ENCODE measurements at regions not wholly inside any gene's neighbourhood (a gene's known extent, or its start where the extent isn't known, plus 50 kb on each side); places are given as distances from the start of the nearest gene placed in this dataset.
A peak's percentile ranks its signal among the peaks of the same experiment; 100 is the strongest.

DNA sequence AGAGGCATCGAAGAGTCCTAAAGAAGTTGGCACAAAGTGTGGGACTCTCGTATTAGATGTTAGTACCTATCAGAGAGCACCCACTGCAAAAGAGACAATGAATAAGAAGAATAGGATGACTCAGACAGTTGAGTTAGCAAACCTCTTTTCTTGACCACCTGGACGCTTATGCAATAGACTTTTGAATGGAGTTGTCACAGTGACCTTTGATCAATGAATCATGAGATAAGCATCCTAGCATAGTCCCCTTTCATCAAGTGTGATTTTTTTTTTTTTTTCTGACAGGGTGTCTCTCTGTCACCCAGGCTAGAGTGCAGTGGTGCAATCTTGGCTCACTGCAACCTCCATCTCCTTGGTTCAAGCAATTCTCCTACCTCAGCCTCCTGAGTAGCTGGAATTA, 1417.9 kb upstream of the GOT2 start:
- no peak overlapping the region for H3K4me3 Mint-ChIP-seq (ENCODE audit: unreplicated experiment)
- H3K4me1 Mint-ChIP-seq (ENCODE audit: unreplicated experiment): no peaks in the 10 kb centered on the region
- no peaks in the 10 kb centered on the region for H3K27me3 Mint-ChIP-seq (ENCODE audit: unreplicated experiment)
- peaks cover 19% of the 10 kb centered on the region for H3K9me3 Mint-ChIP-seq (ENCODE audit: unreplicated experiment)
- no peak overlapping the region for H3K27ac Mint-ChIP-seq (ENCODE audit: unreplicated experiment)
- DNase-seq (ENCODE audit: extremely low spot score, unreplicated experiment): no peak
- TF ChIP-seq, protein P1, sequence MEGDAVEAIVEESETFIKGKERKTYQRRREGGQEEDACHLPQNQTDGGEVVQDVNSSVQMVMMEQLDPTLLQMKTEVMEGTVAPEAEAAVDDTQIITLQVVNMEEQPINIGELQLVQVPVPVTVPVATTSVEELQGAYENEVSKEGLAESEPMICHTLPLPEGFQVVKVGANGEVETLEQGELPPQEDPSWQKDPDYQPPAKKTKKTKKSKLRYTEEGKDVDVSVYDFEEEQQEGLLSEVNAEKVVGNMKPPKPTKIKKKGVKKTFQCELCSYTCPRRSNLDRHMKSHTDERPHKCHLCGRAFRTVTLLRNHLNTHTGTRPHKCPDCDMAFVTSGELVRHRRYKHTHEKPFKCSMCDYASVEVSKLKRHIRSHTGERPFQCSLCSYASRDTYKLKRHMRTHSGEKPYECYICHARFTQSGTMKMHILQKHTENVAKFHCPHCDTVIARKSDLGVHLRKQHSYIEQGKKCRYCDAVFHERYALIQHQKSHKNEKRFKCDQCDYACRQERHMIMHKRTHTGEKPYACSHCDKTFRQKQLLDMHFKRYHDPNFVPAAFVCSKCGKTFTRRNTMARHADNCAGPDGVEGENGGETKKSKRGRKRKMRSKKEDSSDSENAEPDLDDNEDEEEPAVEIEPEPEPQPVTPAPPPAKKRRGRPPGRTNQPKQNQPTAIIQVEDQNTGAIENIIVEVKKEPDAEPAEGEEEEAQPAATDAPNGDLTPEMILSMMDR (IDR thresholded peaks at IDR 0.05): no peak
- H3K36me3 Mint-ChIP-seq (ENCODE audit: unreplicated experiment): no peaks in the 10 kb centered on the region

DNA sequence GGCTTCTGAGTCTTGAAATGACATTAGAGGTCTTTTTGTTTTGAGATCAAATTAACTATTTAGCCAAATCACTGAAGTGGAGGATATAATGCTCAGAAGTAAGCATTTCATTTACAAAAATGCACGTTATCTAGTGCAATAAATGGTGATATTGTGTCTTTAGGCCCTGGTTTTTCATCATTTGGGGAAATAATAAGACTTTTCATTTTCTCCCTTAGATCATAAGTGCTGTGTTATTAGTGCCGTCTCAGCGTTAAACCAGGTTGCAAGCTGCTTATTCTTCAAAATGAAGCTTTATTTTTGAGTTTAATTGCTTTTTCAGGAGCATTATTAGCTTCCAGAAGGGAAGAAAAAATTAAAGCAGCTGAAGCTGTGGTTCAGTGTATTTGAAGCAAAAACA, 1416.8 kb upstream of the GOT2 start:
- no peaks in the 10 kb centered on the region for H3K27me3 Mint-ChIP-seq (ENCODE audit: unreplicated experiment)
- H3K4me1 Mint-ChIP-seq (ENCODE audit: unreplicated experiment): no peaks in the 10 kb centered on the region
- H3K36me3 Mint-ChIP-seq (ENCODE audit: unreplicated experiment): no peaks in the 10 kb centered on the region
- no peak overlapping the region for H3K27ac Mint-ChIP-seq (ENCODE audit: unreplicated experiment)
- no peak for DNase-seq (ENCODE audit: extremely low spot score, unreplicated experiment)
- TF ChIP-seq, protein P1 (IDR thresholded peaks at IDR 0.05): no peak
- H3K4me3 Mint-ChIP-seq (ENCODE audit: unreplicated experiment): no peak overlapping the region
- peaks cover 19% of the 10 kb centered on the region for H3K9me3 Mint-ChIP-seq (ENCODE audit: unreplicated experiment)

DNA sequence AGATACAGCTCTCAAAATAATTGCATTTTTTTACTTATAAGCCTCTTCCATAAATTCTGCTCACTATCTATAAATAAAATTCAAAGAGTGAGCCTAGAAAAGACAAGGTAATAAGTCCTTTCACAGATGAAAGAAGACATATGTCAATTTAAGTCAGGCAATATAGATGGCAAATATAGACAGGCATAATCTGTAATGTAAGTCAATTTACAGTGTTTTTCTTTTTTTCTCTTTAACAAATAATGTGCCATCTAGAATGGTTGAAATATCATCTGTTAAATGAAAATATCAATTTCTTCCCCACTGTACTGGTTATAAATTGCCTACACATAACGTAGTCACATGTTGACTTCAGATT, 1409.2 kb upstream of the GOT2 start:
- H3K9me3 Mint-ChIP-seq (ENCODE audit: unreplicated experiment): peaks cover 17% of the 10 kb centered on the region
- H3K4me3 Mint-ChIP-seq (ENCODE audit: unreplicated experiment): no peak overlapping the region
- H3K27ac Mint-ChIP-seq (ENCODE audit: unreplicated experiment): peak overlapping the region; percentile 28
- DNase-seq (ENCODE audit: extremely low spot score, unreplicated experiment): no peak
- TF ChIP-seq, protein P1 (IDR thresholded peaks at IDR 0.05): no peak
- H3K4me1 Mint-ChIP-seq (ENCODE audit: unreplicated experiment): peaks cover 30% of the 10 kb centered on the region
- peaks cover 2% of the 10 kb centered on the region for H3K36me3 Mint-ChIP-seq (ENCODE audit: unreplicated experiment)
- no peaks in the 10 kb centered on the region for H3K27me3 Mint-ChIP-seq (ENCODE audit: unreplicated experiment)

DNA sequence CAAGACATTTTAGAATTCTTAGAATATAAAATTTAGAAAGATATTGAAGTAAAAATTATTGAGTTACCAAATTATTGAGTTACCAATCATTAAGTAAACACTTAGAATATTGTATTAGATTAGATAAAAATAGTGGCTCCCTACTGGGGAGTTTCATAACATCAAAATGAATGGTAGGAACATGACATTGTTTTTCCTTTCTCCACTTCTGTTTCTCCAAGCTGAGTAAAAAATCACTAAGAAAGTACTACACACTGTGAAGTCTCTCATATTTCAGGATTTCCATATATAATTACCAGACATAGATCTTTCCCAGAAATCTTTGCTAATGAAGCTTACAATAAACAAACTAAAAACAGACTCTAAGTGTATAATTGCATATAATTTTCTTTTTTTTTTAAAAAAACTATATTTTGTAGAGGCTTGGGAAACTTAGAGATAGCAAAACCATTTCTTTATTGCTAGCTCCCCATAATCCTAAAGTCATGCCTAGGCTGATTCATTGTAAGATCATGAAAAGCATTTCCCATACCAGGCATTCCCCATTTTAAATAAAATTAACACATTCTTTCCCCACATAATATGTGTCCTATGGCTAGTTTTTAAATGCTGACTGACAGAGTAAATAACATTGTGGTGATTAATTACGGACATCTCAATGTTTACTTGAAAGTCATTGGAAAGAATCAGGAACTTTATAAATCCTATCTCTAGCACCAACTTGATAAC, 1408.7 kb upstream of the GOT2 start:
- H3K36me3 Mint-ChIP-seq (ENCODE audit: unreplicated experiment): peaks cover 5% of the 10 kb centered on the region
- DNase-seq (ENCODE audit: extremely low spot score, unreplicated experiment): no peak
- H3K27me3 Mint-ChIP-seq (ENCODE audit: unreplicated experiment): no peaks in the 10 kb centered on the region
- H3K4me3 Mint-ChIP-seq (ENCODE audit: unreplicated experiment): no peak overlapping the region
- peak overlapping the region; percentile 28 for H3K27ac Mint-ChIP-seq (ENCODE audit: unreplicated experiment)
- H3K4me1 Mint-ChIP-seq (ENCODE audit: unreplicated experiment): peaks cover 30% of the 10 kb centered on the region
- H3K9me3 Mint-ChIP-seq (ENCODE audit: unreplicated experiment): peaks cover 15% of the 10 kb centered on the region
- TF ChIP-seq, protein P1 (IDR thresholded peaks at IDR 0.05): no peak

DNA sequence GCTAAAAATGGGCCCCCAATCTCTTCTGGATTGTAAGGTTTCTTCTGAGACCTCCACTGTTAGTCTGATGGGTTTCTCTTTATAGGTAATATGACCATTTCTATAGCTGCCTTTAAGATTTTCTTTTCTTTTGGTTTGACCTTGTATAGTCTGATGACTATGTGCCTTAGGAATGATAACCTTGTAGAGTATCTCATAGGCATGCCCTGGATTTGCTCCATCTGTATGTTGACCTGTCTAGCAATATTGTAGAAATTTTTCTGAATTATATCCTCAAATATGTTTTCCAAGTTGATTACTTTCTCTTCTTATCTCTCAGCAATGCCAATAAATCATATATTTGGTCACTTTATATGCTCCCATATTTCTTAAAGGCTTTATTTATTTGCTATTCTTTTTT, 1403.8 kb upstream of the GOT2 start:
- Mint-ChIP-seq H3K4me1 (ENCODE audit: unreplicated experiment) (peaks cover 18% of the 10 kb centered on the region), H3K27ac (ENCODE audit: unreplicated experiment) (no peak overlapping the region), H3K4me3 (ENCODE audit: unreplicated experiment) (no peak overlapping the region), H3K27me3 (ENCODE audit: unreplicated experiment) (no peaks in the 10 kb centered on the region), H3K9me3 (ENCODE audit: unreplicated experiment) (peaks cover 30% of the 10 kb centered on the region), H3K36me3 (ENCODE audit: unreplicated experiment) (peaks cover 5% of the 10 kb centered on the region)
- TF ChIP-seq, protein P1 (IDR thresholded peaks at IDR 0.05): no peak
- DNase-seq (ENCODE audit: extremely low spot score, unreplicated experiment): no peak
